Testis (tissue), 2 donors: ENCODE measurements at regions not wholly inside any gene's neighbourhood (a gene's known extent, or its start where the extent isn't known, plus 50 kb on each side); places are given as distances from the start of the nearest gene placed in this dataset.

Source experiments
- POLR2A ChIP-seq: fragments of 450-650 bp; IDR thresholded peaks from one replicate; pipeline ENCODE4 v1.6.1; 2017; ENCODE audit warnings: antibody characterized with exemption, mild to moderate bottlenecking, moderate library complexity
- TF ChIP-seq, protein P1 (sequence below), 3 experiments: fragments of 450-650 bp in 2 of 3; fragments of 200-600 bp in 1 of 3; sonication (generic) in 1 of 3; IDR thresholded peaks; one replicate each; pipeline ENCODE4 v1.5.1; 2016 to 2019; ENCODE audit warnings: antibody characterized with exemption in 3 of 3, mild to moderate bottlenecking in 2 of 3, moderate library complexity in 1 of 3

DNA sequence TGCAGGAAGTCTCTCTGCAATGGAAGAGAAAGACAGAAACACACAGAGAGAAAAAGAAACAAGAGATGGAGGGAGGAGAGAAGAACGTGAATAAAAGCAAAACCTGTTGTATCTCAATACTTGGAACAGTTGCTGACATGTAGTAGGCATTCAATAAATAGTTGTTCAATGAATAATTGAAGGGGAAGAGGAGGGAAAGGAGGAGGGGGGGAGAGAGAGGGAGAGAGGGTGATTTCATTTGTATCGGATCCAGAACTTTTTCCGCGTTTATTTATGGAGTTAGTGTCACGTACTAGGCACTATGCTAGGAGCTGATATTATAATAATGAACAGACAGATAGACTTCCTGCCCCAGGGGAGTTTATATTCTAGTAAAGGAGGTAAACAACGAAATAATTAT is 144.1 kb downstream of the OMA1 start:
- TF ChIP-seq, protein P1, sequence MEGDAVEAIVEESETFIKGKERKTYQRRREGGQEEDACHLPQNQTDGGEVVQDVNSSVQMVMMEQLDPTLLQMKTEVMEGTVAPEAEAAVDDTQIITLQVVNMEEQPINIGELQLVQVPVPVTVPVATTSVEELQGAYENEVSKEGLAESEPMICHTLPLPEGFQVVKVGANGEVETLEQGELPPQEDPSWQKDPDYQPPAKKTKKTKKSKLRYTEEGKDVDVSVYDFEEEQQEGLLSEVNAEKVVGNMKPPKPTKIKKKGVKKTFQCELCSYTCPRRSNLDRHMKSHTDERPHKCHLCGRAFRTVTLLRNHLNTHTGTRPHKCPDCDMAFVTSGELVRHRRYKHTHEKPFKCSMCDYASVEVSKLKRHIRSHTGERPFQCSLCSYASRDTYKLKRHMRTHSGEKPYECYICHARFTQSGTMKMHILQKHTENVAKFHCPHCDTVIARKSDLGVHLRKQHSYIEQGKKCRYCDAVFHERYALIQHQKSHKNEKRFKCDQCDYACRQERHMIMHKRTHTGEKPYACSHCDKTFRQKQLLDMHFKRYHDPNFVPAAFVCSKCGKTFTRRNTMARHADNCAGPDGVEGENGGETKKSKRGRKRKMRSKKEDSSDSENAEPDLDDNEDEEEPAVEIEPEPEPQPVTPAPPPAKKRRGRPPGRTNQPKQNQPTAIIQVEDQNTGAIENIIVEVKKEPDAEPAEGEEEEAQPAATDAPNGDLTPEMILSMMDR (IDR thresholded peaks at IDR 0.05): no peak
- no peak for TF ChIP-seq POLR2A
